ENCODE measurements at regions not wholly inside any gene's neighbourhood (a gene's known extent, or its start where the extent isn't known, plus 50 kb on each side); places are given as distances from the start of the nearest gene placed in this dataset.

DNA sequence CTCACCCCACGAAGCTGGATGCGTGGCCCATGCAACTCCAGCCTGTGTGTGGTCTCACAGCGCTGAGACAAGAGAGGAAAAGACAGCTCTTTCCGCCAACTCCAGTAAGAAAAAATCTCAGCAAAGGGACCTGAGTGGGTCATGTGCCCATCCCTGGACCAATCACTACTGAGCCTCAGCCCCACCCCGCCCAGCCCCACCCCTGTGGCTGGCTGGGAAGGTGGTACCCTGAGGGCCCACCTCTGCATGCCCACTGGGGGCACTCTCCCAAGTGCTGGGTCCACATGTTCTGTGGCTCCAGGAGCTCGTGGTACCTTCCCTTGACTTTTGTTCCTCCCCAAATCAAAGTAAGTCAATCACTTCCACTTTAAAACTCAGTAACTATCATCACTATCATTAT is 105.1 kb upstream of the SMIM23 start:
- TF ChIP-seq POLR2A (IDR thresholded peaks at IDR 0.05; ENCODE audit: low read length) (no peak), GATA1 (IDR thresholded peaks at IDR 0.05; ENCODE audit: low read depth, low read length) (no peak)

All from erythroblast (primary cell).